ENCODE measurements at regions not wholly inside any gene's neighbourhood (a gene's known extent, or its start where the extent isn't known, plus 50 kb on each side); places are given as distances from the start of the nearest gene placed in this dataset.

- no peak for DNase-seq (ENCODE audit: low read depth)
These were observed 1266.6 kb upstream of the C9orf72 start for GRCh38 chr9:28839778-28840430.

GRCh38 chr9:28841775-28842174 is 1268.5 kb upstream of the C9orf72 start:
- no peak for DNase-seq (ENCODE audit: low read depth)

GRCh38 chr9:28847331-28847730 is 1274.0 kb upstream of the C9orf72 start:
- no peak for DNase-seq (ENCODE audit: low read depth)

GRCh38 chr9:28848671-28849070 is 1275.4 kb upstream of the C9orf72 start:
- peak; percentile 27 for DNase-seq (ENCODE audit: low read depth)

GRCh38 chr9:28853477-28853876 is 1280.2 kb upstream of the C9orf72 start:
- DNase-seq (ENCODE audit: low read depth): no peak

GRCh38 chr9:28866951-28867350 is 1293.7 kb upstream of the C9orf72 start:
- DNase-seq (ENCODE audit: low read depth): no peak

GRCh38 chr9:28868228-28868990 is 1295.1 kb upstream of the C9orf72 start:
- DNase-seq (ENCODE audit: low read depth): no peak

- no peak for DNase-seq (ENCODE audit: low read depth)
These were observed 1309.2 kb upstream of the C9orf72 start for GRCh38 chr9:28882529-28882928.

GRCh38 chr9:28883234-28883633 is 1310.0 kb upstream of the C9orf72 start:
- no peak for DNase-seq (ENCODE audit: low read depth)

- no peak for DNase-seq (ENCODE audit: low read depth)
These were observed 1314.1 kb upstream of the C9orf72 start for GRCh38 chr9:28887188-28887884.

- DNase-seq (ENCODE audit: low read depth): no peak
These were observed 1315.5 kb upstream of the C9orf72 start for GRCh38 chr9:28888806-28889205.

GRCh38 chr9:28892538-28892937 is 1319.3 kb upstream of the C9orf72 start:
- DNase-seq (ENCODE audit: low read depth): no peak

- no peak for DNase-seq (ENCODE audit: low read depth)
These were observed 1326.0 kb upstream of the C9orf72 start for GRCh38 chr9:28899267-28899666.

- no peak for DNase-seq (ENCODE audit: low read depth)
These were observed 1326.6 kb upstream of the C9orf72 start for GRCh38 chr9:28899926-28900325.

- no peak for DNase-seq (ENCODE audit: low read depth)
These were observed 1327.1 kb upstream of the C9orf72 start for GRCh38 chr9:28900406-28900805.

- no peak for DNase-seq (ENCODE audit: low read depth)
These were observed 1336.2 kb upstream of the C9orf72 start for GRCh38 chr9:28909526-28909925.

GRCh38 chr9:28912621-28913020 is 1339.3 kb upstream of the C9orf72 start:
- no peak for DNase-seq (ENCODE audit: low read depth)

GRCh38 chr9:28915202-28915930 is 1342.1 kb upstream of the C9orf72 start:
- DNase-seq (ENCODE audit: low read depth): no peak

GRCh38 chr9:28916348-28916747 is 1343.1 kb upstream of the C9orf72 start:
- DNase-seq (ENCODE audit: low read depth): no peak

GRCh38 chr9:28921857-28922500 is 1348.7 kb upstream of the C9orf72 start:
- DNase-seq (ENCODE audit: low read depth): no peak

- no peak for DNase-seq (ENCODE audit: low read depth)
These were observed 1349.6 kb upstream of the C9orf72 start for GRCh38 chr9:28922891-28923290.

- DNase-seq (ENCODE audit: low read depth): no peak
These were observed 1350.1 kb upstream of the C9orf72 start for GRCh38 chr9:28923351-28923750.

Measured in amniotic epithelial cell (primary cell).